NCI-H1092 (cell line): ENCODE measurements at regions not wholly inside any gene's neighbourhood (a gene's known extent, or its start where the extent isn't known, plus 50 kb on each side); places are given as distances from the start of the nearest gene placed in this dataset.
"Not testable (repeated sequence)": the region's sequence is repeated elsewhere in the genome, so short reads cannot be mapped to it uniquely, and the experiment has no call there.

ENCODE experiments used
- DNase-seq: peaks from one replicate; lab custom pipeline; 2025; lab: John Stamatoyannopoulos, UW

GRCh38 chrX:13186643-13187042 lies 133.2 kb downstream of the ATXN3L start:
- DNase-seq = not testable (repeated sequence)

- DNase-seq = no peak
Measured at GRCh38 chrX:13180807-13181206, 136.4 kb upstream of the FAM9C start.

GRCh38 chrX:13179586-13179985 lies 135.2 kb upstream of the FAM9C start:
- DNase-seq = no peak

- DNase-seq = no peak
Measured at GRCh38 chrX:13179100-13179499, 134.7 kb upstream of the FAM9C start.

GRCh38 chrX:13177921-13178566 lies 133.6 kb upstream of the FAM9C start:
- DNase-seq = peak; percentile 8

GRCh38 chrX:13175056-13175455 lies 130.6 kb upstream of the FAM9C start:
- no peak for DNase-seq

GRCh38 chrX:13170966-13171558 lies 126.6 kb upstream of the FAM9C start:
- DNase-seq = no peak

GRCh38 chrX:13169684-13170083 lies 125.3 kb upstream of the FAM9C start:
- DNase-seq = no peak

- DNase-seq = no peak
Measured at GRCh38 chrX:13168269-13168668, 123.8 kb upstream of the FAM9C start.

GRCh38 chrX:13167481-13168231 lies 123.2 kb upstream of the FAM9C start:
- no peak for DNase-seq

GRCh38 chrX:13165266-13166189 lies 121.1 kb upstream of the FAM9C start:
- DNase-seq = peak; percentile 72

- DNase-seq = no peak
Measured at GRCh38 chrX:13164611-13165010, 120.2 kb upstream of the FAM9C start.

- DNase-seq = no peak
Measured at GRCh38 chrX:13162772-13163410, 118.5 kb upstream of the FAM9C start.

GRCh38 chrX:13159886-13160285 lies 115.5 kb upstream of the FAM9C start:
- no peak for DNase-seq

GRCh38 chrX:13158911-13159310 lies 114.5 kb upstream of the FAM9C start:
- no peak for DNase-seq

GRCh38 chrX:13155550-13155949 lies 111.1 kb upstream of the FAM9C start:
- not testable (repeated sequence) for DNase-seq

GRCh38 chrX:13153796-13154195 lies 109.4 kb upstream of the FAM9C start:
- DNase-seq = no peak

- no peak for DNase-seq
Measured at GRCh38 chrX:13152518-13153185, 108.2 kb upstream of the FAM9C start.

GRCh38 chrX:13151828-13152517 lies 107.6 kb upstream of the FAM9C start:
- DNase-seq = no peak

GRCh38 chrX:13149702-13150350 lies 105.4 kb upstream of the FAM9C start:
- DNase-seq = no peak
